ENCODE measurements at regions not wholly inside any gene's neighbourhood (a gene's known extent, or its start where the extent isn't known, plus 50 kb on each side); places are given as distances from the start of the nearest gene placed in this dataset.
A peak's percentile ranks its signal among the peaks of the same experiment; 100 is the strongest.

DNA sequence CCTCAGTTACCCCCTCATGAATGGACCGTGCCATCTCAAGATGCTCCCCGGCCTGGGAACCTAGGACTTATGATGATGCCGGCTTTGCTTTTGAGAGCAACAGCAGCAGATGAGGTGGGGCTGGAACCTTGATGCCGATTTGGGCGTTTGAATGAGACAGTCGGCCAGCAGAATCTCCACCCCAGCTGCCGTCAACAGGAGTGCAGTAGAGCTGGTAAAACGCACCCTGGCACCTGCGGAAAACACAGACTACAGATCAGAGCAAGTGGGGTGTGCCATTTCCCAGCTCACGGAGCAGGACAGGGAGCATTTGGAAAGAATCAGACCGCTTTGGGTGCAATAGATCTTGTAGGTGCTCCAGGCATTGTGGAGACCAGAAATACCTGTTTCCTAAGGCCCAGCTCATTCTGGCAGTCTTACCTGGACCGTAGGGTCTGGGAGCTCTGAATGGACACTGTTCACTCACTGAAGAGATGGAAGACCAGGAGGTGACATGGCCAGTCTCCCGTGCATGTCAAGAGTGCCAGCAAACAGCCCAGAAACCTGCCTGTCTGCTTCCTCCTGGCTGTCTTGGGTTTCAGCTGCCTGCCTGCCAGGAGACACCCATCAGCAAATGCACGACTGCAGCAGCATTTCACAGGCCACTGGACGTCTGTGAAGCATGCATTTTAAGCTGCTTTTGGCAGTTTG, 317.7 kb upstream of the IRX4 start:
- DNase-seq, result peak; percentile 38
- Mint-ChIP-seq H3K27ac (no peak overlapping the region), H3K27me3 (ENCODE audit: low read depth, poor library complexity) (peaks cover 27% of the 10 kb centered on the region), H3K9me3 (peaks cover 12% of the 10 kb centered on the region), H3K4me3 (no peak overlapping the region), H3K36me3 (ENCODE audit: low read depth) (peaks cover 9% of the 10 kb centered on the region), H3K4me1 (peaks cover 54% of the 10 kb centered on the region)
- TF ChIP-seq CTCF (IDR thresholded peaks at IDR 0.05), result no peak

GRCh38 chr5:2199697-2200096, 317.0 kb upstream of the IRX4 start:
- Mint-ChIP-seq H3K36me3 (ENCODE audit: low read depth) (peaks cover 9% of the 10 kb centered on the region), H3K4me1 (peaks cover 47% of the 10 kb centered on the region), H3K9me3 (peaks cover 16% of the 10 kb centered on the region), H3K4me3 (no peak overlapping the region), H3K27me3 (ENCODE audit: low read depth, poor library complexity) (peaks cover 26% of the 10 kb centered on the region), H3K27ac (no peak overlapping the region)
- TF ChIP-seq CTCF (IDR thresholded peaks at IDR 0.05), result no peak
- DNase-seq, result no peak

GRCh38 chr5:2196989-2197619, 314.4 kb upstream of the IRX4 start:
- Mint-ChIP-seq H3K4me3 (peak overlapping the region; percentile 52), H3K4me1 (peaks cover 57% of the 10 kb centered on the region), H3K36me3 (ENCODE audit: low read depth) (peaks cover 9% of the 10 kb centered on the region), H3K27me3 (ENCODE audit: low read depth, poor library complexity) (peaks cover 29% of the 10 kb centered on the region), H3K27ac (peak overlapping the region; percentile 15), H3K9me3 (peaks cover 23% of the 10 kb centered on the region)
- no peak for TF ChIP-seq CTCF (IDR thresholded peaks at IDR 0.05)
- DNase-seq, result peak; percentile 45

GRCh38 chr5:2196416-2196815, 313.7 kb upstream of the IRX4 start:
- H3K4me3 Mint-ChIP-seq, result no peak overlapping the region
- DNase-seq, result no peak
- H3K9me3 Mint-ChIP-seq, result peaks cover 23% of the 10 kb centered on the region
- peaks cover 57% of the 10 kb centered on the region for H3K4me1 Mint-ChIP-seq
- peaks cover 29% of the 10 kb centered on the region for H3K27me3 Mint-ChIP-seq (ENCODE audit: low read depth, poor library complexity)
- peaks cover 9% of the 10 kb centered on the region for H3K36me3 Mint-ChIP-seq (ENCODE audit: low read depth)
- TF ChIP-seq CTCF (IDR thresholded peaks at IDR 0.05), result no peak
- H3K27ac Mint-ChIP-seq, result no peak overlapping the region

GRCh38 chr5:2194949-2195348, 312.2 kb upstream of the IRX4 start:
- Mint-ChIP-seq H3K27ac (no peak overlapping the region), H3K4me3 (no peak overlapping the region), H3K9me3 (peaks cover 23% of the 10 kb centered on the region), H3K27me3 (ENCODE audit: low read depth, poor library complexity) (peaks cover 25% of the 10 kb centered on the region), H3K36me3 (ENCODE audit: low read depth) (peaks cover 9% of the 10 kb centered on the region), H3K4me1 (peaks cover 52% of the 10 kb centered on the region)
- DNase-seq, result no peak
- TF ChIP-seq CTCF (IDR thresholded peaks at IDR 0.05), result no peak

DNA sequence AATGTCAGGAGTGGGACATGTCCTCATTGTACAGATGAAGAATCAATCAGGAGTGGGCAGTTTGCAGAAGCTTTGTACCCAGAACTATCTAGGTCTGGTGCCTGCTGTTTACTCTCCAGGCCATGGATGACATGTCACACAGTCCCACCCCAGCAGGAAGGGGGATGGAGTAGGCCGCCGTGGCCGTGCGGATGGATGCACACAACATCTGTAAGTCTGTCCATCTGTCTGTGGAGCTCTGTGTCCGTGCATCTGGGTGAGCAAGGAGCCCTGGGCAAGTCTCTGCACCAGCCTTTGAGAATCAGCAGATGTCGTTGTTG, 311.5 kb upstream of the IRX4 start:
- no peak for DNase-seq
- peaks cover 28% of the 10 kb centered on the region for H3K27me3 Mint-ChIP-seq (ENCODE audit: low read depth, poor library complexity)
- H3K36me3 Mint-ChIP-seq (ENCODE audit: low read depth), result peaks cover 9% of the 10 kb centered on the region
- no peak overlapping the region for H3K27ac Mint-ChIP-seq
- peaks cover 23% of the 10 kb centered on the region for H3K9me3 Mint-ChIP-seq
- H3K4me3 Mint-ChIP-seq, result no peak overlapping the region
- TF ChIP-seq CTCF (IDR thresholded peaks at IDR 0.05), result no peak
- peaks cover 49% of the 10 kb centered on the region for H3K4me1 Mint-ChIP-seq
